ENCODE measurements at regions not wholly inside any gene's neighbourhood (a gene's known extent, or its start where the extent isn't known, plus 50 kb on each side); places are given as distances from the start of the nearest gene placed in this dataset.
A peak's percentile ranks its signal among the peaks of the same experiment; 100 is the strongest.

DNA sequence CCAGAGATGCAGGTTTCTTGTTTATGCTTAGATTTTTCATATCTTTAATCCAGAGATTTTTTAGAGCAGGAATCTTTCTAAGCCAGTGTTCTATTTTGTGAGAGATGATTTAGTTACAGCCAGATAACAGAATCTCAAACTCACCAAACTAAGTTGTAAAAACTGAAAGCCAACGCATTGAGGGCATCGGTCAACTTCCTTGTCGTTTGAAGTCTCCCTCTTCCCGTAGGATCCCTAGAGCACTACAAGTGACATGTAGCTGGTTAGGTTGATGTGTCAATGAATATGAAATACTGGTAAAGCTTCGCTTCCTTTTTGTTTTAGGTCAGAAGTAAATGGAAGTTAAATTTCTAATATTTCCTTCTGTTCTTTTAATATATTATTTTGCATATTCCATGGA, 139.6 kb downstream of the YIPF5 start:
- Histone ChIP-seq H3K4me3 (no peak overlapping the region), H3K4me1 (replicated peaks; ENCODE audit: insufficient read depth) (no peaks in the 10 kb centered on the region), H3K9me3 (ENCODE audit: insufficient read depth, low read depth) (no peaks in the 10 kb centered on the region), H4K20me1 (ENCODE audit: insufficient read depth) (no peaks in the 10 kb centered on the region), H3K27ac (no peak overlapping the region), H3K79me2 (ENCODE audit: low read depth) (no peaks in the 10 kb centered on the region), H3K36me3 (ENCODE audit: low read depth) (no peaks in the 10 kb centered on the region), H3F3A (ENCODE audit: insufficient read depth, low read depth) (no peaks in the 10 kb centered on the region), H2AFZ (no peak overlapping the region), H3K9me2 (ENCODE audit: insufficient read depth) (no peaks in the 10 kb centered on the region), H3K4me2 (no peak overlapping the region), H3K27me3 (ENCODE audit: insufficient read depth, low read depth) (no peaks in the 10 kb centered on the region)
- no TSS peak for BruUV-seq (replicated peaks)
- ChIA-PET CTCF (no interaction called here), POLR2A (ENCODE audit: unreplicated experiment) (no interaction called here)
- no peak for DNase-seq
- TF ChIP-seq, protein P1, sequence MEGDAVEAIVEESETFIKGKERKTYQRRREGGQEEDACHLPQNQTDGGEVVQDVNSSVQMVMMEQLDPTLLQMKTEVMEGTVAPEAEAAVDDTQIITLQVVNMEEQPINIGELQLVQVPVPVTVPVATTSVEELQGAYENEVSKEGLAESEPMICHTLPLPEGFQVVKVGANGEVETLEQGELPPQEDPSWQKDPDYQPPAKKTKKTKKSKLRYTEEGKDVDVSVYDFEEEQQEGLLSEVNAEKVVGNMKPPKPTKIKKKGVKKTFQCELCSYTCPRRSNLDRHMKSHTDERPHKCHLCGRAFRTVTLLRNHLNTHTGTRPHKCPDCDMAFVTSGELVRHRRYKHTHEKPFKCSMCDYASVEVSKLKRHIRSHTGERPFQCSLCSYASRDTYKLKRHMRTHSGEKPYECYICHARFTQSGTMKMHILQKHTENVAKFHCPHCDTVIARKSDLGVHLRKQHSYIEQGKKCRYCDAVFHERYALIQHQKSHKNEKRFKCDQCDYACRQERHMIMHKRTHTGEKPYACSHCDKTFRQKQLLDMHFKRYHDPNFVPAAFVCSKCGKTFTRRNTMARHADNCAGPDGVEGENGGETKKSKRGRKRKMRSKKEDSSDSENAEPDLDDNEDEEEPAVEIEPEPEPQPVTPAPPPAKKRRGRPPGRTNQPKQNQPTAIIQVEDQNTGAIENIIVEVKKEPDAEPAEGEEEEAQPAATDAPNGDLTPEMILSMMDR (conservative IDR thresholded peaks at IDR 0.05) = no peak
- TF ChIP-seq EZH2 (IDR thresholded peaks at IDR 0.05; ENCODE audit: low read depth) = no peak
- intact Hi-C loops (cut with micrococcal nuclease; ENCODE audit: unreplicated experiment) = no loop called here

DNA sequence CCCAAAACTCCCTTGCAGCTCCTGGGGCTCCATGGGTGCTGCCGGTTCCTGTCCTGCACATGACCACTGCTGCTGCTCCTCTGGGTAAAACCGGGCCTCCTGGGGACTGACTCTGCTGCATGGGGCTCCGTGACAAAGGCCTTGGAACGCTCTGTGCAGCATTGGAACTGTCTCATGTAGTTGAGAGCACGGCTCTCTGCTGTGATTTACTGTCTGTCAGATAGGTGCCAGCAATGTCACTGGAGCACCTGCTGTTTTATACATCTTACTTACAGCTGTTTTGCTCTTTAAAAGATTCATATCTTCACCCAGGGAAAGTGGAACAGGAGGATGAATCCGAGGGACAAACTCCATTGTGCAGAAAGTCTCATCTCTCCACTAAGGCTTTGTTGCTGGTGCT, 138.1 kb downstream of the YIPF5 start:
- no peak for DNase-seq
- no peaks in the 10 kb centered on the region for H3K27me3 ChIP-seq (ENCODE audit: insufficient read depth, low read depth)
- H3K4me3 ChIP-seq = no peak overlapping the region
- H3K4me1 ChIP-seq (replicated peaks; ENCODE audit: insufficient read depth) = no peaks in the 10 kb centered on the region
- no peaks in the 10 kb centered on the region for H3K36me3 ChIP-seq (ENCODE audit: low read depth)
- CTCF ChIA-PET = no interaction called here
- POLR2A ChIA-PET (ENCODE audit: unreplicated experiment) = no interaction called here
- no TSS peak for BruUV-seq (replicated peaks)
- no peaks in the 10 kb centered on the region for H3K9me2 ChIP-seq (ENCODE audit: insufficient read depth)
- intact Hi-C loops (cut with micrococcal nuclease; ENCODE audit: unreplicated experiment) = no loop called here
- no peak overlapping the region for H3K27ac ChIP-seq
- H2AFZ ChIP-seq = peak overlapping the region; percentile 27; the same call in 1 of the 2 replicates
- no peak overlapping the region for H3K4me2 ChIP-seq
- H3K79me2 ChIP-seq (ENCODE audit: low read depth) = no peaks in the 10 kb centered on the region
- TF ChIP-seq, protein P1 (conservative IDR thresholded peaks at IDR 0.05) = no peak
- TF ChIP-seq EZH2 (IDR thresholded peaks at IDR 0.05; ENCODE audit: low read depth) = no peak
- H3F3A ChIP-seq (ENCODE audit: insufficient read depth, low read depth) = no peaks in the 10 kb centered on the region
- H3K9me3 ChIP-seq (ENCODE audit: insufficient read depth, low read depth) = no peaks in the 10 kb centered on the region
- no peaks in the 10 kb centered on the region for H4K20me1 ChIP-seq (ENCODE audit: insufficient read depth)

DNA sequence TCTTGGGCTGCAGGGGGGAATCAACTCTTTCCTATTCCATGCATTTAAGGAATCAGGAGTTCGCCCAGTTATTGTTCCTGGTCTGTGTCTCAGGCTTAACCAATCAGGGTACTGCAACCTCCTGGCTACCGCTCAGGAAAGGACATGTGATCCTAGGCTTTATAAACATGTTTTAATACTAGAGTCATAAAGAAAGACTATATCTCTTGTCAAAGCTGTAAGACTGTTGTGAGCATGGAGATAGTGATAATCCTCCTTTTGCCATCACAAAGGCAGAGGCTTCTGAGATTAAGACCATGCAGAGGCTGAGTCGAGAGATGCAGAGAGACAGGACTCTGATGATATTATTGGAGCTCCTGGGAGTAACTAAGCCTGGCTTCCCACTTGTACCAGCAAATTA, 137.0 kb downstream of the YIPF5 start:
- H3K27me3 ChIP-seq (ENCODE audit: insufficient read depth, low read depth) = no peaks in the 10 kb centered on the region
- ChIA-PET CTCF (no interaction called here), POLR2A (ENCODE audit: unreplicated experiment) (no interaction called here)
- H3K27ac ChIP-seq = no peak overlapping the region
- H3K4me2 ChIP-seq = no peak overlapping the region
- no peaks in the 10 kb centered on the region for H3K9me3 ChIP-seq (ENCODE audit: insufficient read depth, low read depth)
- H4K20me1 ChIP-seq (ENCODE audit: insufficient read depth) = no peaks in the 10 kb centered on the region
- intact Hi-C loops (cut with micrococcal nuclease; ENCODE audit: unreplicated experiment) = no loop called here
- no peak for TF ChIP-seq EZH2 (IDR thresholded peaks at IDR 0.05; ENCODE audit: low read depth)
- TF ChIP-seq, protein P1 (conservative IDR thresholded peaks at IDR 0.05) = no peak
- no peaks in the 10 kb centered on the region for H3K79me2 ChIP-seq (ENCODE audit: low read depth)
- no peaks in the 10 kb centered on the region for H3K9me2 ChIP-seq (ENCODE audit: insufficient read depth)
- H3K36me3 ChIP-seq (ENCODE audit: low read depth) = no peaks in the 10 kb centered on the region
- H3F3A ChIP-seq (ENCODE audit: insufficient read depth, low read depth) = no peaks in the 10 kb centered on the region
- no peaks in the 10 kb centered on the region for H3K4me1 ChIP-seq (replicated peaks; ENCODE audit: insufficient read depth)
- H2AFZ ChIP-seq = no peak overlapping the region
- no peak for DNase-seq
- BruUV-seq (replicated peaks) = no TSS peak
- H3K4me3 ChIP-seq = no peak overlapping the region

All from PC-9 (cell line).